Fibroblast of peridontal ligament (primary cell): ENCODE measurements at regions not wholly inside any gene's neighbourhood (a gene's known extent, or its start where the extent isn't known, plus 50 kb on each side); places are given as distances from the start of the nearest gene placed in this dataset.
A peak's percentile ranks its signal among the peaks of the same experiment; 100 is the strongest.
"Not testable (repeated sequence)": the region's sequence is repeated elsewhere in the genome, so short reads cannot be mapped to it uniquely, and the experiment has no call there.

Source experiments
- DNase-seq: peaks from one replicate; pipeline ENCODE4 v3.0.0-alpha.2; 2010; ENCODE audit errors: extremely low read depth

DNA sequence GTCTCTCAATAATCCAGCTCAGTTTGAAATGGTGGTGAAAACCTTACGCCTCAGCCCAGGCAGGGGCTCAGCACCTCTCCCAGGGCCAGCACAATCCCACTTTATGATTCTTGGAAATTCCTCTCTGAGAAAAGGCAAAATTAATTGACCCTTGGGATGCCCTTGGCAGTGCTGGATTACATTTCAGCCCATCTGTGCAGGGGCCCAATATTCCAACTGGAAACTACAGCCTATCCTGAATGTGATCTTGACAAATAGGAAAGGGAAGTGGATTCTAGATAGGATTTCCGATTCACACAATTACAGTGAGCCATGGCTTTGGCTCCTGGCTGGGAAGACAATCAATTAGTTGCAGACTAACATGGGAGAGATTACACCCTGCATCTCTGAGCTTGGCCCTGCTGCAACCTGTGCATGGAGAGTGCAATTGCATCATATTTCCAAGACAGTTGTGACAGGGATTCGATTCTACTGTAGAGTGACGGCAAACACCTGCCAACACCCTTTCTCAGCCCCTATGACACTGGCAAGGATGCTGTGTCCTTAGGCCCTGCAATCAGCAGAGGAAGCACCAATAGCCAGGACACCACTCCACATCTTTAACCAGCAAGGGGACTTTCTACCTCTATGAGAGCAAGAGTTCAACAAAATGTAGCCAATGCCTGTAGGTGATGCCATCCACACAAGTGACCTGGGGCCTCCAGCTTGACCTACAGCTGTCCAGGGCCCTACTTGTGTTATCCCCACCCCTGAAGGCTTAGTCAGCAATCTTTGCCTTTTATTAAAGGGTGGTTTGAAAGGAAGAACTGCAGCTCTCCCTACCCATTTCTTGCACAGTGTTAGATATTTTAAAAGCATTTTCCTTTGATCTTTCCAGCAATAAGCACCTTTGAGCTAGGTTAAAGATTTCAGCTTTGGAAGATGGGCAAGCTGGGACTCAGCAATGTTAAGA lies 187.2 kb upstream of the HS6ST1 start:
- DNase-seq: no peak

- no peak for DNase-seq
These were observed 187.9 kb upstream of the HS6ST1 start for GRCh38 chr2:128506534-128506933.

- peak; percentile 71 for DNase-seq
These were observed 192.2 kb upstream of the HS6ST1 start for GRCh38 chr2:128510701-128511397.

DNA sequence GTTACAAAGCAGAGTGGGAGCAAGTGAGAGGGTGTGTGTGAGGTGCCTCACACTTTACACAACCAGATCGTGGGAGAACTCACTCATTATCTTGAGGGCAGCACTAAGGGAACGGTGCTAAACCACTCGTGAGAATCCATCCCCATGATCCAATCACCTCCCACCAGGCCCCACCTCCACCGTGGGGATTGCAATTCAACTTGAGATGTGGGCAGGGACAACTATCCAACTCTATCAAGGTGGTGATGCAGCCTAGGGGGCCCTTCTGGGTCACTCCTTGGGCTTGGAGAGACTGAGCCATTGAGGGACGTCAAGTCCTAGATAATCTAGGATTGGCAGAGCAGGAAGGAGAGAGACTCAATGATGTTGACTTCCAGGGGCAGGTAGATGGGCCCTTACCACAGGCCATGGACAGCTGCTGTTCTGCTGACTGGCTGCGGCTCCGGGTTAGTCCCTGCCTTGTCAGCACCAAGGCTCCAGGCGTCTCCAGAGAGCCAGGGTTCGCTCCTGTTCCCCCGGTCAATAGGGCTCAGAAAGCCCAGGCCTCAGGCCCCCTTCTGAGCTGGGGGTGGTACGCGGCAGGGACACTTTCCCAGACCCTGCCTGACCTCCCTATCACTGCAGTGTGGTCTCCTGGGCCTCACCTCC lies 193.2 kb upstream of the HS6ST1 start:
- no peak for DNase-seq

- peak; percentile 9 for DNase-seq
These were observed 193.9 kb upstream of the HS6ST1 start for GRCh38 chr2:128512379-128513115.

DNA sequence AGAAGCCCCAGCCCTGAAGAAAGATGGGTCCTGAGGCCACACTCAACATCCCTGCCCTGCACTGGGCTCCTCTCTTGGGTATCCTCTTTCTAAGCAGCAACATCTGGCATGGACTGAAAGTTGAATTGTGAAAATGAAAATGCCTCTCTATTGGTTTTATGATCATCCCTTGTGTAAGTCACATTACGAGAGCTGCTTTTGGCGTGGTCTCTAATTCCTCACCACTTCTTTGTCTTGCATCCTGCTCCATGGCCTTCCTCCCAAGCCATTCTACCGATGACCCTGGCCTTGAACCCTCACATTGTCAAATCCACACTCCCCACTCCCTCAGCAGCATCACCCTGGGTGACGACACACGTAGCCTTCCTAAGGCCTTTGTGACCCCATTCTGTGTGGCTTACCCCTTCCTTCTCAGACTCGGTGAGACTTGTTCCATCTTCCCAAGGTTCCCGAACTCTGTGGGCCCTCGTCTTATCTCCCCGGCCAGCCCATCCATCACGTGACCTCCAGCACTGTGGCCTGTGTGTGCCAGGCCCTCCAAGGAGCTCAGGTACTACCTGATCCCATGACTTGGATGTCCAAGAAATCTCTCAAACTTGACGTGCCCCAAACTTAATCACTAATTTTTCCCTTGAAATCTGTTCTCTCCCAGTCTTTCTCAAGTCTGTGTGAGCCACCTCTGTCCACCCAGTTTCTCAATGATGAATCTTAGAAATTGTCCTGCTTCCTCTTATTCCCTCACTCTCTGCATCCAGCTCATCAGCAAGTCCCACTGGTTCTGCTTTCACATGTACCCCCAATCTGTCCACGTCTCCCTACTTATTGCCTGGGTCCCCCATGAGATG lies 194.7 kb upstream of the HS6ST1 start:
- DNase-seq: peak; percentile 27

- no peak for DNase-seq
These were observed 195.3 kb upstream of the HS6ST1 start for GRCh38 chr2:128513961-128514283.

- no peak for DNase-seq
These were observed 195.9 kb upstream of the HS6ST1 start for GRCh38 chr2:128514555-128514955.

DNA sequence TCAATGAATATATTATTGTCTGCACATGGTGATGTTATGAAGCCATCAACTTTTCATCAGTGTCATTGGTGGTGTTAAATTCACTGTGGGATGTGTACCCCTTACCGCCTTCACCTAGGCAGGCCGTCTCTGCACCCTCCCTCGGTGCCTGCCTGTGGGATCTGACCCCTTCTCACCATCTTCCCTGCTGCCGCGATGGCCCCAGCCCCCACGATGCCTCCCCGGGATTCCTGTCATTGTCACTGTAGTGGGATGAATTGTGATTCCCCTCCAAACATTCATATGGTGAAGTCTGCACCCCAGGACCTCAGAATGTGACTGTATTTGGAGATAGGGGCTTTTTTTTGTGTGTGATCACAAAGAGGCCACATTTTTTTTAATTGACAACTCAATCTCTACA lies 198.3 kb upstream of the HS6ST1 start:
- DNase-seq: no peak

- DNase-seq: not testable (repeated sequence)
These were observed 200.4 kb upstream of the HS6ST1 start for GRCh38 chr2:128519028-128519427.

GRCh38 chr2:128519517-128520215 lies 201.0 kb upstream of the HS6ST1 start:
- no peak for DNase-seq

- DNase-seq: no peak
These were observed 201.7 kb upstream of the HS6ST1 start for GRCh38 chr2:128520340-128520739.

DNA sequence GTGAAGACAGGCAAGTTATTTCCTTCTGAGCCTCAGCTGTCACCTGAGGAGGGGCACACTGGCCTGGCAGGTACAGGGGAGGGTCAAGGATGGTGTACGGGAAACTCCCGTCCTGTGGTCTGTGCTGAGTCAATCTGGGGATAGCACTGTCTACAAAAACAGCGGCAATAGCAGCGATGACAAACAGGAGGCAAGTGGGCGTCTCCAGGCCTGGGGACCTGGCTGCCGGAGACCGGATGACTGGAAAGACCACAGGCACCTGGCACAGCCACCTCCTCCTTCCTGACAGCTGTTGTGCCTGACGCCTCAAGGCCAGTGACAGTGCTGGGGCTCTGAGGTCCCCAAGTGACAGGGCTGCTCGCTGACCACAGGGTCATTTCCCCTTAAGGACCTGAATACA lies 202.1 kb upstream of the HS6ST1 start:
- no peak for DNase-seq

DNA sequence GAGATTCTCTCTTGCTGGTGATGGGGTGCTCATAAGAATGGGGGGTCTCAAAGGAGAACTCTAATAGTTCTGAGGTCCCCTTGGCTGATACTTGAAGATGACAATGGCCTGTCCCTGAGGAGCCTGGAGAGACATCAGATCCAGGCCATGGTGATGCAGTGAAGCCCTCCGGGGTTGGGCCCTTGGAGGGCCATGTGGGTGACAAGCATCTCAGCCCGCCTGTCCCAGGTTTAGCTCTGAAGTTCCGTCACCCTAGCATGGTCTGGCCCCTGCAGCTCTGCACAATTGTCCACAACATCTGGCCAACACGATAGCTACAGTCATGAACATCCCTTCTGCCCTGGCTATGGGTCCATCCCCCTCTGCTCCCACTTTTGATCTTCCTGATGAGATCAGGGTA lies 202.8 kb upstream of the HS6ST1 start:
- DNase-seq: no peak

GRCh38 chr2:128522829-128523228 lies 204.2 kb upstream of the HS6ST1 start:
- no peak for DNase-seq

- peak; percentile 2 for DNase-seq
These were observed 204.8 kb upstream of the HS6ST1 start for GRCh38 chr2:128523457-128523856.

DNA sequence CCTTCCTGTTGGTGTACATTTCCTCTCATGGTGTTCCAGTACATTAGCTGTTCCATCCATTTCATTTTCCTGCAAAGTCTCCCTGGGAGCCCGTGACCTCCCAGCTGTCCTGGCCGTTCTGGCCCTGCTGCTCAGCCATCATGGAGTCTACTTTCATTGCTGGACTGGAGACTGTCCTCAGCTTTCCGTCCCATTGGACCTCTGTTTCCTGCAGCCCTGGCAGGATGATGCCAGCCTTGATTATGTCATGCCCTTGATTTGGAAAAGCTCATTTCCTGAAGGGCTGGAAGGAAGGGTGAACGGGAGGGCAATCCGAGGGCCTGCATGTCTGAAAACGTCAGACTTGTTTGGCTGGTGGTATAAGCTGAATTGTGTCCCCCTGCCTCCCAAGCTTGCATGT lies 205.5 kb upstream of the HS6ST1 start:
- no peak for DNase-seq

- no peak for DNase-seq
These were observed 207.0 kb upstream of the HS6ST1 start for GRCh38 chr2:128525653-128526052.

DNA sequence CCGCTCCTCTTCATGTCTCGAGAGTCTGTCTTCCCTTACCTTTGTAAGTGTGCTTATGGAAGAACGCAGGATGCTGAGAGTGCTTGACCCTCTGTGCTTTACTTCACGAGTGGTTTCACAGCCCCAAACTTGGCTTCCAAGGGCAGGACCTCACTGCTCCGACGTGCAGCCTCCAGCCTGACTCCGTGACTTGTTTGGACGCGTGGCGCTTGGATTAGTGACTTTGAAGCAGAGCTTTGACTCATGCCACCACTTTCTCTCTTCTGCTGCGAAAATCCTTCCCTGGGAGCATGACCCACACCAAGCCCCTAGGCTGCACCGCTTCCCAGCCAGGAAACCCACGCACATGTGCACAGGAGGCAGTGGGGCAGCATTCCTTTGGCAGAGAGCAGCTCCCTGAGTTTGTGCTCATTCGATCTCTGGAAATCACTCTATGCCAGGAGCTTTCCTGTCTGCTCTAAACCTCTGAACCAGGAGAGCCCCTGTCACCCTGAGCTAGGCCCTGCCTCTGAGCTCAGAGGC lies 207.8 kb upstream of the HS6ST1 start:
- DNase-seq: no peak

- no peak for DNase-seq
These were observed 209.5 kb upstream of the HS6ST1 start for GRCh38 chr2:128528133-128528532.
